GM20000 (cell line): ENCODE measurements at regions not wholly inside any gene's neighbourhood (a gene's known extent, or its start where the extent isn't known, plus 50 kb on each side); places are given as distances from the start of the nearest gene placed in this dataset.

ENCODE experiments used
- DNase-seq: peaks from one replicate; pipeline ENCODE4 v3.0.0; 2012; ENCODE audit warnings: low spot score
- TF ChIP-seq, protein P1 (sequence below): IDR thresholded peaks from 2 replicates; pipeline ENCODE4 v1.5.1; 2012; ENCODE audit warnings: mild to moderate bottlenecking, control low read depth; ENCODE audit errors: extremely low read depth, missing control alignments

DNA sequence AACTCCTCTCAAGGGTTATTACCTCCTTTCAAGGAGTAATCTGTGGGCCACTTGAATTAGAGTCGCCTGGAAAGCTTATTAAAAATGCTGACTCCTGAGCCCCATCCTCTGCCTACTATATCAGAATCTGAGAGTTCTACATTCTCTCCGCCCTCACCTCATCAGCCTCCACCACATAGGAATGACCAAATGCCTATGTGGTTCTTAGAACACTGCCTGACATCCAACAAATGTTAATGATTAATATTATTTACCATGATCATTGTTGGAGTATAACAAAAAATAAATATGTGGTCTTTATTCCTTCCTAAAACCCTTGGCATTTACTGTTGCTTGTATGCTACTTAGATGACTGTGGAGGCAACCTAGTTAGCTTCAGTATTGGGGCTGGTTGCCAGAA is 91.9 kb downstream of the BBS10 start:
- TF ChIP-seq, protein P1, sequence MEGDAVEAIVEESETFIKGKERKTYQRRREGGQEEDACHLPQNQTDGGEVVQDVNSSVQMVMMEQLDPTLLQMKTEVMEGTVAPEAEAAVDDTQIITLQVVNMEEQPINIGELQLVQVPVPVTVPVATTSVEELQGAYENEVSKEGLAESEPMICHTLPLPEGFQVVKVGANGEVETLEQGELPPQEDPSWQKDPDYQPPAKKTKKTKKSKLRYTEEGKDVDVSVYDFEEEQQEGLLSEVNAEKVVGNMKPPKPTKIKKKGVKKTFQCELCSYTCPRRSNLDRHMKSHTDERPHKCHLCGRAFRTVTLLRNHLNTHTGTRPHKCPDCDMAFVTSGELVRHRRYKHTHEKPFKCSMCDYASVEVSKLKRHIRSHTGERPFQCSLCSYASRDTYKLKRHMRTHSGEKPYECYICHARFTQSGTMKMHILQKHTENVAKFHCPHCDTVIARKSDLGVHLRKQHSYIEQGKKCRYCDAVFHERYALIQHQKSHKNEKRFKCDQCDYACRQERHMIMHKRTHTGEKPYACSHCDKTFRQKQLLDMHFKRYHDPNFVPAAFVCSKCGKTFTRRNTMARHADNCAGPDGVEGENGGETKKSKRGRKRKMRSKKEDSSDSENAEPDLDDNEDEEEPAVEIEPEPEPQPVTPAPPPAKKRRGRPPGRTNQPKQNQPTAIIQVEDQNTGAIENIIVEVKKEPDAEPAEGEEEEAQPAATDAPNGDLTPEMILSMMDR: no peak

DNA sequence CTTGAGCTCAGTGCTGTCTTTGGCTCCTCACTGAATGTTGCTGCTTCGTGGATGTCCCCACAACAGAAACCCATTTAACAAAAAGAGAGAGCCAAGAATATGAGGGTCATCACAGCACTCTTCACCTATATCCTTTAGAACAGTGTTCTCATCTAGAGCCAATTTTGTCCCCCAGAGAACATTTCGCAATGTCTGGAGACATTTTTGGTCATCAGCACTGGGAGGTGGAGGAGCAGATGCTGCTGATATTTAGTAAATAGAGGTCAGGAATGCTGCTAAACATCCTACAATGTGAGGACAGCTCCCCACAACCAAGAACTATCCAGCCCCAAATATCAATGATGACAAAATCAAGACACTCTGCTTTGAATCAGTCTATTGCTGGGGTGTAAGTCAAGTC is 92.5 kb downstream of the BBS10 start:
- DNase-seq: no peak

More for the DNA sequence above, 91.9 kb downstream of the BBS10 start:
- DNase-seq: no peak

DNA sequence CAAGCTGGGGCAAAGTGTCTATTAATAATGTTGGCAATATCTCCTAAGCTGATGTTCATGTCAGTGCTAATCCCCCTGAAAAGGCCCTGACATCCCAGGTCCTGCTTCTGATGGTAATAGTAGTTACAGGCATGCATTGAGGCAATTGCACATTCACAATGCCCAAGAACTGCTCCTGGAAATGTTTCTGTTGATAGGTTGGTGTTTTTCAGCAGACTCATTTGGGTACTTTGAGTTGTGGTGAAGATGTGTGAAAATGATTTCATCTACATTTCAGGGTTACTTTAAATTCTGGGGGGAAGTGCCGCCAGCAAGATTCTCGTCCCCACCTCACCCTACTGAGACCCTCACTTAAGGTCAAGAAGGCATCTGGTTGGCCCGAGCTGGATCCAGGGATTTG is 92.9 kb downstream of the BBS10 start:
- no peak for DNase-seq
- TF ChIP-seq, protein P1: no peak

More for the DNA sequence above, 92.5 kb downstream of the BBS10 start:
- TF ChIP-seq, protein P1: no peak

DNA sequence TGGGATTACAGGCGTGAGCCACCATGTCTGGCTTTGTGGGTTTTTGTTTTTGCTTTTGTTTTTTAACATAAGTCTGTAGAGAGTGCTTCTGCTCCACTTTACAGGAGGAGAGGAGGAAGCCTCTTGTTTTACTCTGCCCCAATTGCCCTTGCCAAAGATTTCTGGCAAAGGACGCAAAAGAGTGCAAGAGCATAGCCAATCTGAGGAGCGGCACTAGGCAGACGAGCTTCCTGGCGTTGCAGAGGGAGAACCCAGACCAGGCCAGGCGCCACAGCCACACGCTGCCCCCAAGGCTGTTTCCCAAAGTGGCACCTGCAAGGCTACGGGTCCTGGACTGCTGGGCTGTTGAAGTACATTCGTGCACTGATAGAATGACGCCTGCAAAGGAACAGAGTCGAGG is 96.2 kb downstream of the BBS10 start:
- no peak for DNase-seq
- TF ChIP-seq, protein P1: no peak

DNA sequence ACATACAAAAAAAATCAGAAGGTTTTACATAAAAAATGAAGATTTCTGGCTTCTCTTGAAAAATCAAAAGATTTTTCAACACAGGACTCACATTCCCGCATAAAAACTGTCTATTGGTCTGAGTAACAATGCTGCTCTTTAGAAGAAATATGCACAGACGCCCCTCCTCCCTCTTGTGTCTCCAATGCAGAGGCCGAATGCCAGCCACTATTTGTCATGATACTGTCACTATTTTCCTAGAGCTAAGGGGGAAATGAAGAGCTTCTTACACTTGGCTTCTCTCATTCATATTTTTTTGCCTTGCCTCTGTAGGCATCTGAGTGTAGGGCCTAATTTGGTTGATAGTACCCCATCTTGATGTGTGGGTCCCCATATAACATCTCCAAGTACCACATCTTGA is 98.0 kb downstream of the BBS10 start:
- TF ChIP-seq, protein P1: no peak
- DNase-seq: no peak

DNA sequence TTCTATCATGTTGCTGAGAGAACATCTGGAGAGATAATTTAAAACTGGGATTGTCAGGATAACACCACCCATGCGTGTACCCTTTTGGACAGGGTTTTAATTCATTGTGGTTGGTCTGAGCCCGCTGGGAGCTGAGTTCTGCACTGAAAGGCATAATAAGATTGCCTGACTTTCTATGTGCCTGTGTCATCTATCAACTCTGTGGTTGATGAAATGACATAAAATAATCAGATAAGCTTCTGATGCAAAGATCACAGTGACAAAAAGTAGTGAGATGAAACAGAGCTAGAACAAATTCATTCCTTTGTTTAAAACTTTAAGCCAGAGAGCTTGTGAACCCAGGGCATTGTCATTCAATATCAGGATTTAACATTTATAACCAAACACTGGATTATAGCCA is 98.7 kb downstream of the BBS10 start:
- no peak for DNase-seq
- TF ChIP-seq, protein P1: no peak

DNA sequence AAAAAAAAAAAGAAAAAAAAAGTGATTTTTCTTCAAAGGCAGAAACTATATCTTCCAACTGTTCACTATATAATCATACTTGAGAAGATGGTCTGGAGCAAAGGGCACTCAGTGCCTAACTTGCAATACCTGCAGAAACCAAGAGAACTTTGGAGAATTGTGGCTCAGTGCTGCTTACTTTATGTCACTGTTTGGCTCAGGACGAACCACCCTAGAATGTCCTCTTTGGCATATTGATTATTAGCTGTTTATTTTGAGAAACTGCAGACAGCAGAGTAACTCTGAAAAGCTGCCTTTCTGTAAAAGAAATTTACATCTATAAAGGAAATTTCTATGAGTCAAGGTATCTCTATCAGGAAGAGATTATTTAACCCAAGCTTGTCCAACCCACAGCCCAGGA is 100.2 kb downstream of the BBS10 start:
- DNase-seq: no peak
- TF ChIP-seq, protein P1: no peak
